Glutamatergic neuron (in vitro differentiated cells): ENCODE measurements at regions not wholly inside any gene's neighbourhood (a gene's known extent, or its start where the extent isn't known, plus 50 kb on each side); places are given as distances from the start of the nearest gene placed in this dataset.

ENCODE experiments used
- DNase-seq: peaks from one replicate; pipeline ENCODE4 v3.0.0; 2022
- H3K27ac Mint-ChIP-seq: one replicate; pipeline ENCODE4 v1.8.0; 2020; ENCODE audit warnings: mild to moderate bottlenecking, mixed read lengths, inconsistent platforms; ENCODE audit not compliant: unreplicated experiment
- H3K27me3 Mint-ChIP-seq: one replicate; pipeline ENCODE4 v1.8.0; 2020; ENCODE audit warnings: mild to moderate bottlenecking, moderate library complexity, mixed read lengths, inconsistent platforms; ENCODE audit not compliant: unreplicated experiment
- H3K36me3 Mint-ChIP-seq: one replicate; pipeline ENCODE4 v1.8.0; 2020; ENCODE audit warnings: mild to moderate bottlenecking, mixed read lengths, inconsistent platforms; ENCODE audit not compliant: unreplicated experiment
- H3K4me1 Mint-ChIP-seq: one replicate; pipeline ENCODE4 v1.8.0; 2020; ENCODE audit warnings: mild to moderate bottlenecking, low read depth, mixed read lengths, inconsistent platforms; ENCODE audit not compliant: unreplicated experiment
- H3K4me3 Mint-ChIP-seq: one replicate; pipeline ENCODE4 v1.8.0; 2020; ENCODE audit warnings: mild to moderate bottlenecking, mixed read lengths, inconsistent platforms; ENCODE audit not compliant: unreplicated experiment
- H3K9me3 Mint-ChIP-seq: one replicate; pipeline ENCODE4 v1.8.0; 2020; ENCODE audit warnings: mild to moderate bottlenecking, moderate library complexity, mixed read lengths, inconsistent platforms; ENCODE audit not compliant: unreplicated experiment
- CTCF ChIP-seq: fragments of 200-600 bp; sonication (generic); IDR thresholded peaks from one replicate; pipeline ENCODE4 v1.5.0; 2021; ENCODE audit not compliant: partially characterized antibody, unreplicated experiment

GRCh38 chr7:148540041-148540738 lies 50.4 kb upstream of the C7orf33 start:
- H3K27me3 Mint-ChIP-seq = peaks cover 2% of the 10 kb centered on the region
- H3K9me3 Mint-ChIP-seq = peaks cover 1% of the 10 kb centered on the region
- peaks cover 4% of the 10 kb centered on the region for H3K4me1 Mint-ChIP-seq
- no peak for TF ChIP-seq CTCF
- no peak for DNase-seq
- H3K27ac Mint-ChIP-seq = no peak overlapping the region
- no peak overlapping the region for H3K4me3 Mint-ChIP-seq
- H3K36me3 Mint-ChIP-seq = no peaks in the 10 kb centered on the region
